ENCODE measurements at regions not wholly inside any gene's neighbourhood (a gene's known extent, or its start where the extent isn't known, plus 50 kb on each side); places are given as distances from the start of the nearest gene placed in this dataset.

GRCh38 chr5:73328640-73329039 lies 119.9 kb downstream of the FOXD1 start:
- Histone ChIP-seq H3K27ac (no peak overlapping the region), H3K9me3 (peaks cover 0 to 20% of the 10 kb centered on the region in 2 donors), H3K27me3 (no peaks in the 10 kb centered on the region), H3K4me1 (no peaks in the 10 kb centered on the region), H3K36me3 (no peaks in the 10 kb centered on the region), H3K4me3 (no peak overlapping the region)
- no peak for DNase-seq (ENCODE audit: low spot score in 2 of 2)
- no peak for TF ChIP-seq CTCF (IDR thresholded peaks at IDR 0.05)
- intact Hi-C loops (cut with DNase I), result no loop called here

- TF ChIP-seq CTCF (IDR thresholded peaks at IDR 0.05), result no peak
- no peak for DNase-seq (ENCODE audit: low spot score in 2 of 2)
- H3K27ac ChIP-seq, result no peak overlapping the region
Observed at GRCh38 chr5:73327908-73328455, 120.6 kb downstream of the FOXD1 start.

GRCh38 chr5:73325546-73325945 lies 123.0 kb downstream of the FOXD1 start:
- peaks cover 0 to 6% of the 10 kb centered on the region in 2 donors for H3K9me3 ChIP-seq
- no peak for DNase-seq (ENCODE audit: low spot score in 2 of 2)
- no peak overlapping the region for H3K4me3 ChIP-seq
- H3K36me3 ChIP-seq, result no peaks in the 10 kb centered on the region
- H3K27ac ChIP-seq, result no peak overlapping the region
- H3K4me1 ChIP-seq, result no peaks in the 10 kb centered on the region
- no peaks in the 10 kb centered on the region for H3K27me3 ChIP-seq
- intact Hi-C loops (cut with DNase I), result no loop called here
- TF ChIP-seq CTCF (IDR thresholded peaks at IDR 0.05), result no peak

More at GRCh38 chr5:73327908-73328455, 120.6 kb downstream of the FOXD1 start:
- no peaks in the 10 kb centered on the region for H3K27me3 ChIP-seq
- H3K4me3 ChIP-seq, result no peak overlapping the region
- intact Hi-C loops (cut with DNase I), result no loop called here
- no peaks in the 10 kb centered on the region for H3K36me3 ChIP-seq
- no peaks in the 10 kb centered on the region for H3K4me1 ChIP-seq
- H3K9me3 ChIP-seq, result peaks cover 0 to 20% of the 10 kb centered on the region in 2 donors

- H3K27ac ChIP-seq, result no peak overlapping the region
- H3K27me3 ChIP-seq, result no peaks in the 10 kb centered on the region
- intact Hi-C loops (cut with DNase I), result no loop called here
- H3K4me1 ChIP-seq, result no peaks in the 10 kb centered on the region
- H3K9me3 ChIP-seq, result no peaks in the 10 kb centered on the region
- TF ChIP-seq CTCF (IDR thresholded peaks at IDR 0.05), result no peak
- no peak overlapping the region for H3K4me3 ChIP-seq
- DNase-seq (ENCODE audit: low spot score in 2 of 2), result no peak
- no peaks in the 10 kb centered on the region for H3K36me3 ChIP-seq
Observed at GRCh38 chr5:73323466-73323865, 125.1 kb downstream of the FOXD1 start.

- Histone ChIP-seq H3K4me3 (no peak overlapping the region), H3K36me3 (no peaks in the 10 kb centered on the region), H3K4me1 (no peaks in the 10 kb centered on the region), H3K27ac (no peak overlapping the region), H3K27me3 (no peaks in the 10 kb centered on the region), H3K9me3 (no peaks in the 10 kb centered on the region)
- TF ChIP-seq CTCF (IDR thresholded peaks at IDR 0.05), result no peak
- no peak for DNase-seq (ENCODE audit: low spot score in 2 of 2)
- intact Hi-C loops (cut with DNase I), result no loop called here
Observed at GRCh38 chr5:73322437-73323076, 126.0 kb downstream of the FOXD1 start.
